ENCODE measurements at regions not wholly inside any gene's neighbourhood (a gene's known extent, or its start where the extent isn't known, plus 50 kb on each side); places are given as distances from the start of the nearest gene placed in this dataset.
"Not testable (repeated sequence)": the region's sequence is repeated elsewhere in the genome, so short reads cannot be mapped to it uniquely, and the experiment has no call there.

DNA sequence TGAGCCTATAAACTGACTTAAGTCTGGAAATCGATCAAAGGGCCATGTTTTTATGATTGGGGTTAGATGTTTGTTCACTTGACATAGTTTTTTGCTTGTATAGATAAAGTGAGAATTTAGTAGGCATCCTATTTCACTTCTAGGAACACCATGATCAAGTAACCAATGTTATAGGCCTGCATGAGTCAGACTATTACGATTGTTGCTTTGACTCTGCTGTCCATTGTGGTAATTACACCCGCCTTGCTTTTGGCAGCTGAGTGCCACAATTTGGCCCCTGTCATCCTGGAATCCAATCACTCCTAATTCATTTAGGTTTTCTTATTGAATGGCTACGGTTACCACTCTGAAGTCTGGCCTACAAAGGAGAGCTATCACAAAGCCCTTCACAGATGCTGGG is 67.8 kb upstream of the IL33 start:
- Histone ChIP-seq H3K27me3 (no peaks in the 10 kb centered on the region), H3K27ac (no peak overlapping the region), H3K36me3 (no peaks in the 10 kb centered on the region), H3K4me1 (no peaks in the 10 kb centered on the region), H3K4me3 (replicated peaks in 1 of 3) (no peak overlapping the region), H3K9me3 (no peaks in the 10 kb centered on the region)
- intact Hi-C loops (cut with DNase I), result no loop called here
- DNase-seq, result no peak
- TF ChIP-seq POLR2A (IDR thresholded peaks at IDR 0.05), result no peak
- TF ChIP-seq, protein P1, sequence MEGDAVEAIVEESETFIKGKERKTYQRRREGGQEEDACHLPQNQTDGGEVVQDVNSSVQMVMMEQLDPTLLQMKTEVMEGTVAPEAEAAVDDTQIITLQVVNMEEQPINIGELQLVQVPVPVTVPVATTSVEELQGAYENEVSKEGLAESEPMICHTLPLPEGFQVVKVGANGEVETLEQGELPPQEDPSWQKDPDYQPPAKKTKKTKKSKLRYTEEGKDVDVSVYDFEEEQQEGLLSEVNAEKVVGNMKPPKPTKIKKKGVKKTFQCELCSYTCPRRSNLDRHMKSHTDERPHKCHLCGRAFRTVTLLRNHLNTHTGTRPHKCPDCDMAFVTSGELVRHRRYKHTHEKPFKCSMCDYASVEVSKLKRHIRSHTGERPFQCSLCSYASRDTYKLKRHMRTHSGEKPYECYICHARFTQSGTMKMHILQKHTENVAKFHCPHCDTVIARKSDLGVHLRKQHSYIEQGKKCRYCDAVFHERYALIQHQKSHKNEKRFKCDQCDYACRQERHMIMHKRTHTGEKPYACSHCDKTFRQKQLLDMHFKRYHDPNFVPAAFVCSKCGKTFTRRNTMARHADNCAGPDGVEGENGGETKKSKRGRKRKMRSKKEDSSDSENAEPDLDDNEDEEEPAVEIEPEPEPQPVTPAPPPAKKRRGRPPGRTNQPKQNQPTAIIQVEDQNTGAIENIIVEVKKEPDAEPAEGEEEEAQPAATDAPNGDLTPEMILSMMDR (IDR thresholded peaks at IDR 0.05), result no peak
- WGBS, 2 donors, result 94% methylated on average over 4 of the region's 4 CpGs

GRCh38 chr9:6144947-6145346 is 70.7 kb upstream of the IL33 start:
- intact Hi-C loops (cut with DNase I), result no loop called here
- H3K36me3 ChIP-seq, result no peaks in the 10 kb centered on the region
- no peak overlapping the region for H3K27ac ChIP-seq
- DNase-seq, result no peak
- no peaks in the 10 kb centered on the region for H3K27me3 ChIP-seq
- WGBS, 2 donors, result 85 to 94% methylated on average over 1 of the region's 1 CpG
- no peaks in the 10 kb centered on the region for H3K9me3 ChIP-seq
- H3K4me1 ChIP-seq, result no peaks in the 10 kb centered on the region
- H3K4me3 ChIP-seq (replicated peaks in 1 of 3), result no peak overlapping the region
- no peak for TF ChIP-seq POLR2A (IDR thresholded peaks at IDR 0.05)
- TF ChIP-seq, protein P1 (IDR thresholded peaks at IDR 0.05), result no peak

DNA sequence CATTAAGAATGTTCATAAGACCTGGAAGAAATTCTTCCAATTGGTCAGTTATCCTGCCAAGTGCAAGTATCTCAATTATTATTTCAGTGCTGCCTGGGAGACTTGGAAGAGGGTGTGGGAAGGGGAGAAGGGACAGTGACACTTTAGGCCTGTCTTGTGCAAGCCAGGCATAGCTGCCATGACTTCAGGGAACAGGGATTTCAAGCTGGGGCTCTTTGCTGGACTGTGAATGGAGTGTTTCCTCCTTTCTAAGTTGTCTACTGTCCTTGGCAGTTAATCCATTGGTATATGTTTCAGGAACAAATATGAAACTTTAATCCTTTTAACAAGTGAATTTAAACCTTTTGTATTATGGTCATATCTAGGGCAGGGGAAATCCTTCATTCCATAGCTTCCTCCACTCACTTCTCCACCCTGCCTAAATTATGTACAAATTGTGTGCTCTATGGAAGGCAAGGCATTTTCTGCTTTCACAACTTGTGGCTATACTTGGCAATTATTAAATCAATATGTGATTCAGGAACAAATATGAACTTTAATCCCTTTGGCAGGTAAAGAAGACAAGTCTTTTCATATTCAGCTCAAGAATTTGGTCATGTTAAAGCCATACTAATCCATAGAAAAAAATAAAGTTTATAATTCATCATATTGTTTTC is 72.7 kb upstream of the IL33 start:
- Histone ChIP-seq H3K27ac (no peak overlapping the region), H3K27me3 (no peaks in the 10 kb centered on the region), H3K36me3 (no peaks in the 10 kb centered on the region), H3K4me3 (replicated peaks in 1 of 3) (no peak overlapping the region), H3K4me1 (no peaks in the 10 kb centered on the region), H3K9me3 (no peaks in the 10 kb centered on the region)
- intact Hi-C loops (cut with DNase I), result no loop called here
- no peak for TF ChIP-seq POLR2A (IDR thresholded peaks at IDR 0.05)
- TF ChIP-seq, protein P1 (IDR thresholded peaks at IDR 0.05), result no peak
- no peak for DNase-seq

- WGBS, 2 donors, result 82 to 88% methylated on average over 15 to 24 of the region's 25 CpGs
- H3K4me3 ChIP-seq (replicated peaks in 1 of 3); DNase-seq; intact Hi-C loops (cut with DNase I); H3K27me3 ChIP-seq; H3K36me3 ChIP-seq; H3K27ac ChIP-seq; H3K4me1 ChIP-seq; H3K9me3 ChIP-seq: not testable (repeated sequence)
These were observed 79.8 kb upstream of the IL33 start for GRCh38 chr9:6135780-6136179.

- intact Hi-C loops (cut with DNase I), result no loop called here
- TF ChIP-seq, protein P1 (IDR thresholded peaks at IDR 0.05), result no peak
- TF ChIP-seq POLR2A (IDR thresholded peaks at IDR 0.05), result no peak
- DNase-seq, result no peak
- H3K4me1 ChIP-seq, result no peaks in the 10 kb centered on the region
- H3K4me3 ChIP-seq (replicated peaks in 1 of 3), result no peak overlapping the region
- no peak overlapping the region for H3K27ac ChIP-seq
- H3K36me3 ChIP-seq, result no peaks in the 10 kb centered on the region
- no peaks in the 10 kb centered on the region for H3K27me3 ChIP-seq
- no peaks in the 10 kb centered on the region for H3K9me3 ChIP-seq
- WGBS, 2 donors, result 38 to 40% methylated on average over 2 of the region's 2 CpGs
These were observed 80.9 kb upstream of the IL33 start for GRCh38 chr9:6134661-6135180.

All from thyroid gland (tissue), 4 donors.